ENCODE measurements at regions not wholly inside any gene's neighbourhood (a gene's known extent, or its start where the extent isn't known, plus 50 kb on each side); places are given as distances from the start of the nearest gene placed in this dataset.
"Not testable (repeated sequence)": the region's sequence is repeated elsewhere in the genome, so short reads cannot be mapped to it uniquely, and the experiment has no call there.

DNA sequence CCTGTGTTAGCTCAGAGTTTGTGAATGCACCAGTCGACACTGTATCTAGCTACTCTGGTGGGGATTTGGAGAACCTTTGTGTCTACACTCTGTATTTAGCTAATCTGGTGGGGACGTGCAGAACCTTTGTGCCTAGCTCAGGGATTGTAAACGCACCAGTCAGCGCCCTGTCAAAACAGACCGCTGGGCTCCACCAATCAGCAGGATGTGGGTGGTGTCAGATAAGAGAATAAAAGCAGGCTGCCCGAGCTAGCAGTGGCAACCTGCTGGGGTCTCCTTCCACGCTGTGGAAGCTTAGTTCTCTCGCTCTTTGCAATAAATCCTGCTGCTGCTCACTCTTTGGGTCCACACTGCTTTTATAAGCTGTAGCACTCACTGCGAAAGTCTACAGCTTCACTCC is 324.2 kb downstream of the RAD51AP2 start:
- H4K20me1 ChIP-seq (ENCODE audit: insufficient read depth), result no peaks in the 10 kb centered on the region
- no peaks in the 10 kb centered on the region for H3K79me2 ChIP-seq (ENCODE audit: insufficient read depth, low read length)
- RAD21 ChIA-PET (ENCODE audit: low non-redundant PET in 1 of 2, low total read pairs in 2 of 2, uncharacterized antibody in 2 of 2, unreplicated experiment in 2 of 2), result no interaction called here
- H3K4me1 ChIP-seq (ENCODE audit: control insufficient read depth in 1 of 2, insufficient read depth in 2 of 2, low read length in 2 of 2), result no peaks in the 10 kb centered on the region
- no peaks in the 10 kb centered on the region for H3K36me3 ChIP-seq (ENCODE audit: control insufficient read depth in 1 of 2, insufficient read depth in 2 of 2, low read length in 2 of 2)
- POLR2A ChIA-PET, result no interaction called here
- no peak overlapping the region for H3K4me2 ChIP-seq (ENCODE audit: low read length)
- no peaks in the 10 kb centered on the region; the same call in 1 of the 2 replicates for H3K9me2 ChIP-seq (ENCODE audit: insufficient read depth)
- CTCF ChIA-PET, result no interaction called here
- ATAC-seq, result no peak
- H3K9me3 ChIP-seq (ENCODE audit: control insufficient read depth in 1 of 2, insufficient read depth in 1 of 2, low read depth in 1 of 2, low read length in 2 of 2), result no peaks in the 10 kb centered on the region
- H2AFZ ChIP-seq (ENCODE audit: low read depth, low read length, poor library complexity, severe bottlenecking), result no peak overlapping the region
- TF ChIP-seq POLR2A (IDR thresholded peaks at IDR 0.05; ENCODE audit: borderline replicate concordance, extremely low read depth, insufficient read depth, insufficient read length) (no peak), EZH2phosphoT487 (IDR thresholded peaks at IDR 0.05; ENCODE audit: borderline replicate concordance) (no peak), ZFX (IDR thresholded peaks at IDR 0.05) (no peak), SIN3A (IDR thresholded peaks at IDR 0.05; ENCODE audit: low read depth) (no peak), SRF (IDR thresholded peaks at IDR 0.05; ENCODE audit: low read depth) (no peak), YY1 (IDR thresholded peaks at IDR 0.05; ENCODE audit: extremely low read depth, insufficient replicate concordance, low read depth, low read length) (no peak), ELF1 (IDR thresholded peaks at IDR 0.05; ENCODE audit: borderline replicate concordance, low read depth) (no peak), POLR2AphosphoS5 (IDR thresholded peaks at IDR 0.05; ENCODE audit: low read depth, low read length) (no peak)
- TF ChIP-seq, protein P1, sequence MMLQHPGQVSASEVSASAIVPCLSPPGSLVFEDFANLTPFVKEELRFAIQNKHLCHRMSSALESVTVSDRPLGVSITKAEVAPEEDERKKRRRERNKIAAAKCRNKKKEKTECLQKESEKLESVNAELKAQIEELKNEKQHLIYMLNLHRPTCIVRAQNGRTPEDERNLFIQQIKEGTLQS (IDR thresholded peaks at IDR 0.05), result no peak
- TF ChIP-seq, protein P2, sequence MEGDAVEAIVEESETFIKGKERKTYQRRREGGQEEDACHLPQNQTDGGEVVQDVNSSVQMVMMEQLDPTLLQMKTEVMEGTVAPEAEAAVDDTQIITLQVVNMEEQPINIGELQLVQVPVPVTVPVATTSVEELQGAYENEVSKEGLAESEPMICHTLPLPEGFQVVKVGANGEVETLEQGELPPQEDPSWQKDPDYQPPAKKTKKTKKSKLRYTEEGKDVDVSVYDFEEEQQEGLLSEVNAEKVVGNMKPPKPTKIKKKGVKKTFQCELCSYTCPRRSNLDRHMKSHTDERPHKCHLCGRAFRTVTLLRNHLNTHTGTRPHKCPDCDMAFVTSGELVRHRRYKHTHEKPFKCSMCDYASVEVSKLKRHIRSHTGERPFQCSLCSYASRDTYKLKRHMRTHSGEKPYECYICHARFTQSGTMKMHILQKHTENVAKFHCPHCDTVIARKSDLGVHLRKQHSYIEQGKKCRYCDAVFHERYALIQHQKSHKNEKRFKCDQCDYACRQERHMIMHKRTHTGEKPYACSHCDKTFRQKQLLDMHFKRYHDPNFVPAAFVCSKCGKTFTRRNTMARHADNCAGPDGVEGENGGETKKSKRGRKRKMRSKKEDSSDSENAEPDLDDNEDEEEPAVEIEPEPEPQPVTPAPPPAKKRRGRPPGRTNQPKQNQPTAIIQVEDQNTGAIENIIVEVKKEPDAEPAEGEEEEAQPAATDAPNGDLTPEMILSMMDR (IDR thresholded peaks at IDR 0.05 in 2 of 3, conservative IDR thresholded peaks at IDR 0.05 in 1 of 3; ENCODE audit: borderline replicate concordance in 1 of 3, insufficient read depth in 1 of 3, low read depth in 2 of 3, low read length in 2 of 3), result no peak
- TF ChIP-seq, protein P3, sequence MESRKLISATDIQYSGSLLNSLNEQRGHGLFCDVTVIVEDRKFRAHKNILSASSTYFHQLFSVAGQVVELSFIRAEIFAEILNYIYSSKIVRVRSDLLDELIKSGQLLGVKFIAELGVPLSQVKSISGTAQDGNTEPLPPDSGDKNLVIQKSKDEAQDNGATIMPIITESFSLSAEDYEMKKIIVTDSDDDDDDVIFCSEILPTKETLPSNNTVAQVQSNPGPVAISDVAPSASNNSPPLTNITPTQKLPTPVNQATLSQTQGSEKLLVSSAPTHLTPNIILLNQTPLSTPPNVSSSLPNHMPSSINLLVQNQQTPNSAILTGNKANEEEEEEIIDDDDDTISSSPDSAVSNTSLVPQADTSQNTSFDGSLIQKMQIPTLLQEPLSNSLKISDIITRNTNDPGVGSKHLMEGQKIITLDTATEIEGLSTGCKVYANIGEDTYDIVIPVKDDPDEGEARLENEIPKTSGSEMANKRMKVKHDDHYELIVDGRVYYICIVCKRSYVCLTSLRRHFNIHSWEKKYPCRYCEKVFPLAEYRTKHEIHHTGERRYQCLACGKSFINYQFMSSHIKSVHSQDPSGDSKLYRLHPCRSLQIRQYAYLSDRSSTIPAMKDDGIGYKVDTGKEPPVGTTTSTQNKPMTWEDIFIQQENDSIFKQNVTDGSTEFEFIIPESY (IDR thresholded peaks at IDR 0.05; ENCODE audit: extremely low read depth, insufficient replicate concordance, low read length), result no peak
- TF ChIP-seq, protein P4, sequence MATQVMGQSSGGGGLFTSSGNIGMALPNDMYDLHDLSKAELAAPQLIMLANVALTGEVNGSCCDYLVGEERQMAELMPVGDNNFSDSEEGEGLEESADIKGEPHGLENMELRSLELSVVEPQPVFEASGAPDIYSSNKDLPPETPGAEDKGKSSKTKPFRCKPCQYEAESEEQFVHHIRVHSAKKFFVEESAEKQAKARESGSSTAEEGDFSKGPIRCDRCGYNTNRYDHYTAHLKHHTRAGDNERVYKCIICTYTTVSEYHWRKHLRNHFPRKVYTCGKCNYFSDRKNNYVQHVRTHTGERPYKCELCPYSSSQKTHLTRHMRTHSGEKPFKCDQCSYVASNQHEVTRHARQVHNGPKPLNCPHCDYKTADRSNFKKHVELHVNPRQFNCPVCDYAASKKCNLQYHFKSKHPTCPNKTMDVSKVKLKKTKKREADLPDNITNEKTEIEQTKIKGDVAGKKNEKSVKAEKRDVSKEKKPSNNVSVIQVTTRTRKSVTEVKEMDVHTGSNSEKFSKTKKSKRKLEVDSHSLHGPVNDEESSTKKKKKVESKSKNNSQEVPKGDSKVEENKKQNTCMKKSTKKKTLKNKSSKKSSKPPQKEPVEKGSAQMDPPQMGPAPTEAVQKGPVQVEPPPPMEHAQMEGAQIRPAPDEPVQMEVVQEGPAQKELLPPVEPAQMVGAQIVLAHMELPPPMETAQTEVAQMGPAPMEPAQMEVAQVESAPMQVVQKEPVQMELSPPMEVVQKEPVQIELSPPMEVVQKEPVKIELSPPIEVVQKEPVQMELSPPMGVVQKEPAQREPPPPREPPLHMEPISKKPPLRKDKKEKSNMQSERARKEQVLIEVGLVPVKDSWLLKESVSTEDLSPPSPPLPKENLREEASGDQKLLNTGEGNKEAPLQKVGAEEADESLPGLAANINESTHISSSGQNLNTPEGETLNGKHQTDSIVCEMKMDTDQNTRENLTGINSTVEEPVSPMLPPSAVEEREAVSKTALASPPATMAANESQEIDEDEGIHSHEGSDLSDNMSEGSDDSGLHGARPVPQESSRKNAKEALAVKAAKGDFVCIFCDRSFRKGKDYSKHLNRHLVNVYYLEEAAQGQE (IDR thresholded peaks at IDR 0.05; ENCODE audit: low read depth), result no peak
- intact Hi-C loops (cut with micrococcal nuclease), result no loop called here
- H3K27ac ChIP-seq (ENCODE audit: low read depth, low read length), result no peak overlapping the region
- no peak overlapping the region for H3K9ac ChIP-seq (ENCODE audit: low read length)
- no TSS peak for BruUV-seq (replicated peaks)
- peaks cover 45% of the 10 kb centered on the region for H3K27me3 ChIP-seq (ENCODE audit: insufficient read depth, low read length)
- no peak overlapping the region for H3K4me3 ChIP-seq (replicated peaks in 1 of 2; ENCODE audit: low read depth in 1 of 2, low read length in 2 of 2)
- no peak for DNase-seq (ENCODE audit: low read depth, low spot score)

DNA sequence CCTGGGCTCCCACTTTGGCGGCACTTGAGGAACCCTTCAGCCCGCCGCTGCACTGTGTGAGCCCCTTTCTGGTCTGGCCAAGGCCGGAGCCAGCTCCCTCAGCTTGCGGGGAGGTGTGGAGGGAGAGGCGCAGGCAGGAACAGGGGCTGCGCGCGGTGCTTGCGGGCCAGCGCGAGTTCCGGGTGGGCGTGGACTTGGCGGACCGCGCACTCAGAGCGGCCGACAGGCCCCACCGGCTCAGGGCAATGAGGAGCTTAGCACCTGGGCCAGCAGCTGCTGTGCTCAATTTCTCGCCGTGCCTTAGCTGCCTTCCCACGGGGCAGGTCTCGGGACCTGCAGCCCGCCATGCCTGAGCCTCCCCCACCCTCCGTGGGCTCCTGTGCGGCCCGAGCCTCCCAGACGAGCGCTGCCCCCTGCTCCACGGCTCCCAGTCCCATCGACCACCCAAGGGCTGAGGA is 324.8 kb downstream of the RAD51AP2 start:
- CTCF ChIA-PET; H3K79me2 ChIP-seq (ENCODE audit: insufficient read depth, low read length); H4K20me1 ChIP-seq (ENCODE audit: insufficient read depth); H3K9me2 ChIP-seq (ENCODE audit: insufficient read depth); intact Hi-C loops (cut with micrococcal nuclease); H3K4me2 ChIP-seq (ENCODE audit: low read length); H3K4me3 ChIP-seq (replicated peaks in 1 of 2; ENCODE audit: low read depth in 1 of 2, low read length in 2 of 2); H3K4me1 ChIP-seq (ENCODE audit: control insufficient read depth in 1 of 2, insufficient read depth in 2 of 2, low read length in 2 of 2); H3K27ac ChIP-seq (ENCODE audit: low read depth, low read length); POLR2A ChIA-PET; RAD21 ChIA-PET (ENCODE audit: low non-redundant PET in 1 of 2, low total read pairs in 2 of 2, uncharacterized antibody in 2 of 2, unreplicated experiment in 2 of 2); H2AFZ ChIP-seq (ENCODE audit: low read depth, low read length, poor library complexity, severe bottlenecking); DNase-seq (ENCODE audit: low read depth, low spot score); H3K9ac ChIP-seq (ENCODE audit: low read length); BruUV-seq (replicated peaks); ATAC-seq; H3K9me3 ChIP-seq (ENCODE audit: control insufficient read depth in 1 of 2, insufficient read depth in 1 of 2, low read depth in 1 of 2, low read length in 2 of 2); H3K36me3 ChIP-seq (ENCODE audit: control insufficient read depth in 1 of 2, insufficient read depth in 2 of 2, low read length in 2 of 2): not testable (repeated sequence)
- H3K27me3 ChIP-seq (ENCODE audit: insufficient read depth, low read length), result peaks cover 43% of the 10 kb centered on the region

Data from HCT116 (cell line).